ENCODE measurements at regions not wholly inside any gene's neighbourhood (a gene's known extent, or its start where the extent isn't known, plus 50 kb on each side); places are given as distances from the start of the nearest gene placed in this dataset.

GRCh38 chr4:42330002-42330592, 67.2 kb upstream of the SHISA3 start:
- no peaks in the 10 kb centered on the region for H3K4me1 ChIP-seq (ENCODE audit: low read length)
- H3K4me3 ChIP-seq (ENCODE audit: low read length), result no peak overlapping the region
- no peak overlapping the region for H3K4me2 ChIP-seq (ENCODE audit: low read length)
- no peak overlapping the region for H2AFZ ChIP-seq (ENCODE audit: low read depth, low read length)
- H4K20me1 ChIP-seq (ENCODE audit: insufficient read depth, low read length), result no peaks in the 10 kb centered on the region
- no peak overlapping the region for H3K9ac ChIP-seq (ENCODE audit: low read length)
- H3K36me3 ChIP-seq (replicated peaks; ENCODE audit: low read depth, low read length), result no peaks in the 10 kb centered on the region
- H3K27ac ChIP-seq (ENCODE audit: low read length), result no peak overlapping the region
- no peaks in the 10 kb centered on the region for H3K27me3 ChIP-seq (ENCODE audit: low read depth, low read length)
- no peak for TF ChIP-seq CTCF (IDR thresholded peaks at IDR 0.05; ENCODE audit: low read depth, low read length)
- no peak for TF ChIP-seq EZH2phosphoT487 (IDR thresholded peaks at IDR 0.05; ENCODE audit: low read depth)
- H3K9me3 ChIP-seq (ENCODE audit: insufficient read depth, low read length), result no peaks in the 10 kb centered on the region
- no peaks in the 10 kb centered on the region for H3K79me2 ChIP-seq (ENCODE audit: low read length)

GRCh38 chr4:42331040-42331439, 66.2 kb upstream of the SHISA3 start:
- Histone ChIP-seq H3K27ac (ENCODE audit: low read length) (no peak overlapping the region), H3K4me3 (ENCODE audit: low read length) (no peak overlapping the region), H4K20me1 (ENCODE audit: insufficient read depth, low read length) (no peaks in the 10 kb centered on the region), H3K4me2 (ENCODE audit: low read length) (no peak overlapping the region), H3K79me2 (ENCODE audit: low read length) (no peaks in the 10 kb centered on the region), H3K27me3 (ENCODE audit: low read depth, low read length) (no peaks in the 10 kb centered on the region), H3K4me1 (ENCODE audit: low read length) (no peaks in the 10 kb centered on the region), H3K9me3 (ENCODE audit: insufficient read depth, low read length) (no peaks in the 10 kb centered on the region), H3K9ac (ENCODE audit: low read length) (no peak overlapping the region), H2AFZ (ENCODE audit: low read depth, low read length) (no peak overlapping the region), H3K36me3 (replicated peaks; ENCODE audit: low read depth, low read length) (no peaks in the 10 kb centered on the region)
- TF ChIP-seq CTCF (IDR thresholded peaks at IDR 0.05; ENCODE audit: low read depth, low read length), result no peak
- no peak for TF ChIP-seq EZH2phosphoT487 (IDR thresholded peaks at IDR 0.05; ENCODE audit: low read depth)

GRCh38 chr4:42331914-42332368, 65.3 kb upstream of the SHISA3 start:
- H3K4me3 ChIP-seq (ENCODE audit: low read length), result no peak overlapping the region
- no peaks in the 10 kb centered on the region for H3K27me3 ChIP-seq (ENCODE audit: low read depth, low read length)
- no peak overlapping the region for H3K9ac ChIP-seq (ENCODE audit: low read length)
- no peak overlapping the region for H3K27ac ChIP-seq (ENCODE audit: low read length)
- no peaks in the 10 kb centered on the region for H3K4me1 ChIP-seq (ENCODE audit: low read length)
- no peaks in the 10 kb centered on the region for H3K36me3 ChIP-seq (replicated peaks; ENCODE audit: low read depth, low read length)
- H2AFZ ChIP-seq (ENCODE audit: low read depth, low read length), result no peak overlapping the region
- H3K9me3 ChIP-seq (ENCODE audit: insufficient read depth, low read length), result no peaks in the 10 kb centered on the region
- H4K20me1 ChIP-seq (ENCODE audit: insufficient read depth, low read length), result no peaks in the 10 kb centered on the region
- TF ChIP-seq CTCF (IDR thresholded peaks at IDR 0.05; ENCODE audit: low read depth, low read length) (no peak), EZH2phosphoT487 (IDR thresholded peaks at IDR 0.05; ENCODE audit: low read depth) (no peak)
- H3K4me2 ChIP-seq (ENCODE audit: low read length), result no peak overlapping the region
- no peaks in the 10 kb centered on the region for H3K79me2 ChIP-seq (ENCODE audit: low read length)

- no peak for TF ChIP-seq EZH2phosphoT487 (IDR thresholded peaks at IDR 0.05; ENCODE audit: low read depth)
- no peak for TF ChIP-seq CTCF (IDR thresholded peaks at IDR 0.05; ENCODE audit: low read depth, low read length)
- Histone ChIP-seq H3K36me3 (replicated peaks; ENCODE audit: low read depth, low read length) (no peaks in the 10 kb centered on the region), H3K27me3 (ENCODE audit: low read depth, low read length) (no peaks in the 10 kb centered on the region; the same call in 1 of the 2 replicates), H3K79me2 (ENCODE audit: low read length) (no peaks in the 10 kb centered on the region), H2AFZ (ENCODE audit: low read depth, low read length) (no peak overlapping the region), H3K9me3 (ENCODE audit: insufficient read depth, low read length) (no peaks in the 10 kb centered on the region), H3K4me1 (ENCODE audit: low read length) (0 out of 2 replicates have a peak, but pooled peaks cover 7% of the 10 kb centered on the region), H3K4me3 (ENCODE audit: low read length) (no peak overlapping the region), H3K4me2 (ENCODE audit: low read length) (no peak overlapping the region), H3K27ac (ENCODE audit: low read length) (no peak overlapping the region), H4K20me1 (ENCODE audit: insufficient read depth, low read length) (no peaks in the 10 kb centered on the region), H3K9ac (ENCODE audit: low read length) (no peak overlapping the region)
Measured at GRCh38 chr4:42339935-42340406, 57.3 kb upstream of the SHISA3 start.
